ENCODE measurements at regions not wholly inside any gene's neighbourhood (a gene's known extent, or its start where the extent isn't known, plus 50 kb on each side); places are given as distances from the start of the nearest gene placed in this dataset.

GRCh38 chr1:232428786-232429530, 201.0 kb downstream of the SIPA1L2 start:
- no peaks in the 10 kb centered on the region for H3K9me3 Mint-ChIP-seq
- no peak overlapping the region for H3K4me3 Mint-ChIP-seq
- no peak for TF ChIP-seq CTCF (conservative IDR thresholded peaks at IDR 0.05)
- no peaks in the 10 kb centered on the region for H3K27me3 Mint-ChIP-seq
- H3K27ac Mint-ChIP-seq: no peak overlapping the region
- peaks cover 39% of the 10 kb centered on the region for H3K4me1 Mint-ChIP-seq (ENCODE audit: unreplicated experiment)
- no peak for DNase-seq (ENCODE audit: extremely low spot score, unreplicated experiment)
- H3K36me3 Mint-ChIP-seq: peaks cover 35% of the 10 kb centered on the region

- no peak for DNase-seq (ENCODE audit: extremely low spot score, unreplicated experiment)
- H3K27me3 Mint-ChIP-seq: no peaks in the 10 kb centered on the region
- H3K27ac Mint-ChIP-seq: no peak overlapping the region
- H3K4me3 Mint-ChIP-seq: no peak overlapping the region
- H3K9me3 Mint-ChIP-seq: no peaks in the 10 kb centered on the region
- no peak for TF ChIP-seq CTCF (conservative IDR thresholded peaks at IDR 0.05)
- peaks cover 31% of the 10 kb centered on the region for H3K36me3 Mint-ChIP-seq
- peaks cover 39% of the 10 kb centered on the region for H3K4me1 Mint-ChIP-seq (ENCODE audit: unreplicated experiment)
Observed at GRCh38 chr1:232428036-232428645, 201.8 kb downstream of the SIPA1L2 start.

GRCh38 chr1:232426801-232427200, 203.1 kb downstream of the SIPA1L2 start:
- no peak for TF ChIP-seq CTCF (conservative IDR thresholded peaks at IDR 0.05)
- Mint-ChIP-seq H3K4me3 (no peak overlapping the region), H3K27me3 (no peaks in the 10 kb centered on the region), H3K9me3 (no peaks in the 10 kb centered on the region), H3K36me3 (peaks cover 34% of the 10 kb centered on the region), H3K27ac (no peak overlapping the region), H3K4me1 (ENCODE audit: unreplicated experiment) (peaks cover 32% of the 10 kb centered on the region)
- no peak for DNase-seq (ENCODE audit: extremely low spot score, unreplicated experiment)

GRCh38 chr1:232425421-232425820, 204.5 kb downstream of the SIPA1L2 start:
- peaks cover 30% of the 10 kb centered on the region for H3K36me3 Mint-ChIP-seq
- no peaks in the 10 kb centered on the region for H3K9me3 Mint-ChIP-seq
- H3K27me3 Mint-ChIP-seq: no peaks in the 10 kb centered on the region
- no peak for TF ChIP-seq CTCF (conservative IDR thresholded peaks at IDR 0.05)
- H3K4me1 Mint-ChIP-seq (ENCODE audit: unreplicated experiment): peaks cover 20% of the 10 kb centered on the region
- no peak overlapping the region for H3K27ac Mint-ChIP-seq
- DNase-seq (ENCODE audit: extremely low spot score, unreplicated experiment): no peak
- H3K4me3 Mint-ChIP-seq: no peak overlapping the region

GRCh38 chr1:232423591-232423990, 206.3 kb downstream of the SIPA1L2 start:
- Mint-ChIP-seq H3K4me1 (ENCODE audit: unreplicated experiment) (peaks cover 9% of the 10 kb centered on the region), H3K27ac (no peak overlapping the region), H3K27me3 (no peaks in the 10 kb centered on the region), H3K9me3 (no peaks in the 10 kb centered on the region), H3K4me3 (no peak overlapping the region), H3K36me3 (peaks cover 39% of the 10 kb centered on the region)
- no peak for DNase-seq (ENCODE audit: extremely low spot score, unreplicated experiment)
- no peak for TF ChIP-seq CTCF (conservative IDR thresholded peaks at IDR 0.05)
